Stomach (tissue), 8 donors: ENCODE measurements at regions not wholly inside any gene's neighbourhood (a gene's known extent, or its start where the extent isn't known, plus 50 kb on each side); places are given as distances from the start of the nearest gene placed in this dataset.

Experiments used
- DNase-seq, 2 donors: peaks; one replicate each; pipeline versions ENCODE4 v3.0.0 to v3.0.0-alpha.2; 2013 to 2019
- H3K27ac ChIP-seq, 5 donors: fragments of 200-600 bp in 4 of 5; sonication (generic) in 4 of 5; one replicate each; pipeline ENCODE4 v1.5.1; 2013 to 2019; ENCODE audit warnings: mild to moderate bottlenecking in 1 of 5, moderate library complexity in 1 of 5
- H3K27me3 ChIP-seq, 3 donors: fragments of 200-600 bp; sonication (generic); one replicate each; pipeline ENCODE4 v1.5.1; 2017 to 2019; ENCODE audit warnings: mixed run types in 1 of 3
- H3K36me3 ChIP-seq, 4 donors: fragments of 200-600 bp; sonication (generic); 1 replicate in 3 of 4; 2 replicates in 1 of 4; pipeline ENCODE4 v1.5.1; 2016 to 2019
- H3K4me1 ChIP-seq, 4 donors: fragments of 200-600 bp; sonication (generic); one replicate each; pipeline ENCODE4 v1.5.1; 2016 to 2019
- H3K4me3 ChIP-seq, 4 donors: fragments of 200-600 bp; sonication (generic) in 3 of 4; one replicate each; pipeline ENCODE4 v1.5.1; 2016 to 2019; ENCODE audit warnings: mild to moderate bottlenecking in 1 of 4
- H3K9me3 ChIP-seq, 4 donors: fragments of 200-600 bp; sonication (generic); one replicate each; pipeline ENCODE4 v1.5.1; 2016 to 2019
- EP300 ChIP-seq: sonication (generic); formaldehyde crosslinking; IDR thresholded peaks from one replicate; pipeline ENCODE4 v1.6.1; 2017; ENCODE audit warnings: antibody characterized with exemption
- POLR2A ChIP-seq, 4 donors: fragments of 450-650 bp; IDR thresholded peaks; one replicate each; pipeline ENCODE4 v1.6.1; 2016; ENCODE audit warnings: antibody characterized with exemption in 4 of 4, control low read depth in 2 of 4, mild to moderate bottlenecking in 1 of 4, moderate library complexity in 1 of 4
- POLR2AphosphoS5 ChIP-seq, 3 donors: sonication (generic); formaldehyde crosslinking; IDR thresholded peaks; one replicate each; pipeline ENCODE4 v1.6.1; 2016; ENCODE audit warnings: antibody characterized with exemption in 3 of 3
- WGBS, 5 donors: extraction: QIAGEN DNeasy Blood & Tissue Kit in 3 of 5; methylation state at CpG; one replicate each; pipeline versions ENCODE4 v1.1.5 to v1.1.7; 2013 to 2018; 5-methylcytosine and 5-hydroxymethylcytosine counted together
- intact Hi-C: fragments of 100-400 bp; cut with DNase I; formaldehyde crosslinking; loops from one replicate; pipeline ENCODE4 v1.15.1; 2023; ENCODE audit warnings: low total_unique reads
- TF ChIP-seq, protein P1 (sequence below), 7 experiments: fragments of 450-650 bp in 4 of 7; fragments of 200-600 bp in 3 of 7; sonication (generic) in 3 of 7; IDR thresholded peaks; one replicate each; pipeline ENCODE4 v1.5.1; 2016 to 2019; ENCODE audit warnings: antibody characterized with exemption in 7 of 7, control low read depth in 2 of 7, mild to moderate bottlenecking in 1 of 7
- donor health status: healthy with polysubstance abuse.
- donor health status: Bipolar disorder and iron deficiency.
- donor health status: healthy.

GRCh38 chr2:64704161-64704560 is 50.4 kb upstream of the SERTAD2 start:
- 85 to 92% (median 90%) methylated on average over 4 of the region's 4 CpGs for WGBS, 5 donors
- Histone ChIP-seq H3K4me3 (no peak overlapping the region), H3K4me1 (no peaks in the 10 kb centered on the region), H3K27ac (no peak overlapping the region), H3K36me3 (no peaks in the 10 kb centered on the region), H3K27me3 (no peaks in the 10 kb centered on the region), H3K9me3 (no peaks in the 10 kb centered on the region)
- intact Hi-C loops: no loop called here
- TF ChIP-seq POLR2A (IDR thresholded peaks at IDR 0.05) (no peak), EP300 (no peak), POLR2AphosphoS5 (IDR thresholded peaks at IDR 0.05) (no peak)
- TF ChIP-seq, protein P1, sequence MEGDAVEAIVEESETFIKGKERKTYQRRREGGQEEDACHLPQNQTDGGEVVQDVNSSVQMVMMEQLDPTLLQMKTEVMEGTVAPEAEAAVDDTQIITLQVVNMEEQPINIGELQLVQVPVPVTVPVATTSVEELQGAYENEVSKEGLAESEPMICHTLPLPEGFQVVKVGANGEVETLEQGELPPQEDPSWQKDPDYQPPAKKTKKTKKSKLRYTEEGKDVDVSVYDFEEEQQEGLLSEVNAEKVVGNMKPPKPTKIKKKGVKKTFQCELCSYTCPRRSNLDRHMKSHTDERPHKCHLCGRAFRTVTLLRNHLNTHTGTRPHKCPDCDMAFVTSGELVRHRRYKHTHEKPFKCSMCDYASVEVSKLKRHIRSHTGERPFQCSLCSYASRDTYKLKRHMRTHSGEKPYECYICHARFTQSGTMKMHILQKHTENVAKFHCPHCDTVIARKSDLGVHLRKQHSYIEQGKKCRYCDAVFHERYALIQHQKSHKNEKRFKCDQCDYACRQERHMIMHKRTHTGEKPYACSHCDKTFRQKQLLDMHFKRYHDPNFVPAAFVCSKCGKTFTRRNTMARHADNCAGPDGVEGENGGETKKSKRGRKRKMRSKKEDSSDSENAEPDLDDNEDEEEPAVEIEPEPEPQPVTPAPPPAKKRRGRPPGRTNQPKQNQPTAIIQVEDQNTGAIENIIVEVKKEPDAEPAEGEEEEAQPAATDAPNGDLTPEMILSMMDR (IDR thresholded peaks at IDR 0.05): no peak
- no peak for DNase-seq

- no peak overlapping the region for H3K4me3 ChIP-seq
- TF ChIP-seq EP300 (no peak), POLR2A (IDR thresholded peaks at IDR 0.05) (no peak), POLR2AphosphoS5 (IDR thresholded peaks at IDR 0.05) (no peak)
- TF ChIP-seq, protein P1 (IDR thresholded peaks at IDR 0.05): no peak
- no peak for DNase-seq
- no peak overlapping the region for H3K27ac ChIP-seq
- 90 to 100% (median 97%) methylated on average over 1 of the region's 1 CpG for WGBS, 5 donors
- H3K9me3 ChIP-seq: no peaks in the 10 kb centered on the region
- no peaks in the 10 kb centered on the region for H3K4me1 ChIP-seq
- no peaks in the 10 kb centered on the region for H3K36me3 ChIP-seq
- intact Hi-C loops: no loop called here
- H3K27me3 ChIP-seq: no peaks in the 10 kb centered on the region
Measured at GRCh38 chr2:64704996-64705395, 51.3 kb upstream of the SERTAD2 start.

- no peaks in the 10 kb centered on the region for H3K9me3 ChIP-seq
- no peak overlapping the region for H3K27ac ChIP-seq
- 94 to 98% (median 95%) methylated on average over 2 of the region's 2 CpGs for WGBS, 5 donors
- H3K4me1 ChIP-seq: no peaks in the 10 kb centered on the region
- H3K4me3 ChIP-seq: no peak overlapping the region
- intact Hi-C loops: no loop called here
- TF ChIP-seq, protein P1 (IDR thresholded peaks at IDR 0.05): no peak
- TF ChIP-seq EP300 (no peak), POLR2AphosphoS5 (IDR thresholded peaks at IDR 0.05) (no peak), POLR2A (IDR thresholded peaks at IDR 0.05) (no peak)
- no peaks in the 10 kb centered on the region for H3K36me3 ChIP-seq
- H3K27me3 ChIP-seq: no peaks in the 10 kb centered on the region
- no peak for DNase-seq
Measured at GRCh38 chr2:64707276-64707675, 53.6 kb upstream of the SERTAD2 start.

DNA sequence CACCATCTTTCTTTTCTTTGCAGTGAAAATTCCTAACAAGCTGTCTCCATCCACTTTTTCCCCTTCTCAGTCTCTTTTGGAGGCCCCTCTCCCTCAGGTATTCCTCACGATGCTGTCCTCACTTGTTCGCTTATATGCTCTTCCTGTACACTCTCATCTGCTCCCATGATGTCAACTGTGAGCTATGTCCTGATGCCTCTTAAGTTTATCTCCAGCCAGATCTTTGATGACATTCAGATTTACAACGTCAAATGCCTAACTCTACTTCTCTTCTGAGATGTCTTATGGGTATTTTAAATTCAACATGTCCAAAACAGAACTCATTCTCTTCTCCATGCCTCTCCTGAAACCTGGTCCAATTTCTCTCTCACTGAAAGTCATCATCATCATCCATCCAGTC is 55.1 kb upstream of the SERTAD2 start:
- Histone ChIP-seq H3K36me3 (no peaks in the 10 kb centered on the region), H3K4me3 (no peak overlapping the region), H3K9me3 (no peaks in the 10 kb centered on the region), H3K27ac (no peak overlapping the region), H3K27me3 (no peaks in the 10 kb centered on the region), H3K4me1 (no peaks in the 10 kb centered on the region)
- intact Hi-C loops: no loop called here
- DNase-seq: no peak
- 77 to 91% (median 87%) methylated on average over 3 of the region's 3 CpGs for WGBS, 5 donors
- no peak for TF ChIP-seq EP300
- no peak for TF ChIP-seq POLR2A (IDR thresholded peaks at IDR 0.05)
- no peak for TF ChIP-seq POLR2AphosphoS5 (IDR thresholded peaks at IDR 0.05)
- TF ChIP-seq, protein P1 (IDR thresholded peaks at IDR 0.05): no peak
